H1 (cell line): ENCODE measurements at regions not wholly inside any gene's neighbourhood (a gene's known extent, or its start where the extent isn't known, plus 50 kb on each side); places are given as distances from the start of the nearest gene placed in this dataset.

Experiments used
- CTCF ChIA-PET: fragments of 300-600 bp; sonication (Branson Sonifier 250); formaldehyde crosslinking; loops from one replicate; lab custom pipeline; 2021; ENCODE audit not compliant: partially characterized antibody; lab: Charles Lee
- POLR2A ChIA-PET: fragments of 300-600 bp; sonication (Branson Sonifier 250); formaldehyde crosslinking; loops from one replicate; lab custom pipeline; 2021; ENCODE audit warnings: inconsistent platforms; ENCODE audit not compliant: partially characterized antibody; lab: Charles Lee
- DNase-seq, 2 experiments: peaks; one replicate each; pipeline versions ENCODE4 v3.0.0 to v3.0.0-alpha.2; 2010 to 2022; ENCODE audit warnings: low spot score in 2 of 2, low read depth in 1 of 2, mixed read lengths in 1 of 2
- FAIRE-seq: peaks from 2 replicates; lab custom pipeline; 2011; peaks lifted over from hg19 to GRCh38; lab: Jason Lieb, UNC
- H2AFZ ChIP-seq: 2 replicates; pipeline ENCODE4 v1.8.1; 2012; ENCODE audit warnings: low read length, inconsistent platforms
- H2AK5ac ChIP-seq: 2 replicates; pipeline ENCODE4 v1.6.1; 2013; ENCODE audit warnings: low read depth, low read length
- H2BK120ac ChIP-seq: replicated peaks from 2 replicates; pipeline ENCODE3; 2013; ENCODE audit warnings: low read depth, low read length, inconsistent platforms
- H2BK12ac ChIP-seq: 2 replicates; pipeline ENCODE4 v1.6.1; 2013; ENCODE audit warnings: low read depth, low read length
- H2BK15ac ChIP-seq: 2 replicates; pipeline ENCODE4 v1.6.1; 2013; ENCODE audit warnings: low read length
- H2BK20ac ChIP-seq: 2 replicates; pipeline ENCODE4 v1.6.1; 2013; ENCODE audit warnings: low read length
- H2BK5ac ChIP-seq: 2 replicates; pipeline ENCODE4 v1.6.1; 2013; ENCODE audit warnings: low read depth, low read length
- H3K14ac ChIP-seq: 2 replicates; pipeline ENCODE4 v1.6.1; 2013; ENCODE audit warnings: inconsistent platforms; ENCODE audit not compliant: insufficient read length
- H3K18ac ChIP-seq: 2 replicates; pipeline ENCODE4 v1.6.1; 2013; ENCODE audit warnings: low read length; ENCODE audit errors: extremely low read depth
- H3K23ac ChIP-seq: 2 replicates; pipeline ENCODE4 v1.6.1; 2013; ENCODE audit warnings: inconsistent platforms; ENCODE audit not compliant: insufficient read length
- H3K23me2 ChIP-seq: 2 replicates; pipeline ENCODE4 v1.6.1; 2013; ENCODE audit warnings: low read depth, low read length
- H3K27ac ChIP-seq: 2 replicates; pipeline ENCODE4 v1.6.1; 2011; ENCODE audit warnings: low read depth, low read length, inconsistent platforms
- H3K27me3 ChIP-seq, 4 experiments: replicated peaks in 1 of 4; 1 replicate in 1 of 4; 2 replicates in 3 of 4; pipeline versions ENCODE4 v1.6.1 to v1.8.1; 2011 to 2013; ENCODE audit warnings: low read length in 3 of 4, mild to moderate bottlenecking in 3 of 4, inconsistent platforms in 2 of 4, mixed read lengths in 2 of 4, moderate library complexity in 1 of 4; ENCODE audit not compliant: control insufficient read depth in 3 of 4, insufficient read depth in 3 of 4; ENCODE audit errors: extremely low read depth in 1 of 4
- H3K36me3 ChIP-seq, 4 experiments: 2 replicates each; pipeline versions ENCODE4 v1.6.1 to v1.8.1; 2011 to 2013; ENCODE audit warnings: mild to moderate bottlenecking in 4 of 4, low read length in 3 of 4, moderate library complexity in 2 of 4, control low read depth in 1 of 4, inconsistent platforms in 1 of 4; ENCODE audit not compliant: insufficient read depth in 4 of 4, control insufficient read depth in 2 of 4
- H3K4ac ChIP-seq: replicated peaks from 2 replicates; pipeline ENCODE3; 2013; ENCODE audit warnings: low read length, low read depth, mixed read lengths, inconsistent platforms; ENCODE audit not compliant: insufficient read length
- H3K4me1 ChIP-seq, 4 experiments: replicated peaks in 1 of 4; 1 replicate in 1 of 4; 2 replicates in 3 of 4; pipeline versions ENCODE4 v1.6.1 to v1.8.1; 2011 to 2013; ENCODE audit warnings: low read length in 3 of 4, inconsistent platforms in 2 of 4, mixed read lengths in 1 of 4; ENCODE audit not compliant: insufficient read depth in 4 of 4, control insufficient read depth in 3 of 4
- H3K4me2 ChIP-seq, 2 experiments: 2 replicates each; pipeline versions ENCODE4 v1.6.1 to v1.8.1; 2011 to 2013; ENCODE audit warnings: low read depth in 2 of 2, low read length in 2 of 2, control low read depth in 1 of 2, inconsistent platforms in 1 of 2, mild to moderate bottlenecking in 1 of 2; ENCODE audit not compliant: insufficient read depth in 1 of 2
- H3K4me3 ChIP-seq, 4 experiments: fragments of 200-600, 300-600 bp in 1 of 4; sonication (generic), shearing (Covaris generic), sonication (Bioruptor Twin) in 1 of 4; 2 replicates each; pipeline versions ENCODE4 v1.5.1 to v1.8.1; 2011 to 2016; ENCODE audit warnings: low read length in 4 of 4, low read depth in 3 of 4, control low read depth in 2 of 4, inconsistent platforms in 2 of 4, mild to moderate bottlenecking in 2 of 4, mixed read lengths in 1 of 4, moderate library complexity in 1 of 4; ENCODE audit not compliant: insufficient read depth in 2 of 4; ENCODE audit errors: extremely low read depth in 1 of 4
- H3K56ac ChIP-seq: replicated peaks from 2 replicates; pipeline ENCODE3; 2013; ENCODE audit warnings: low read depth, mild to moderate bottlenecking, mixed read lengths, low read length, inconsistent platforms; ENCODE audit not compliant: insufficient read length
- H3K79me1 ChIP-seq: 2 replicates; pipeline ENCODE4 v1.6.1; 2013; ENCODE audit warnings: low read depth, low read length, control low read depth
- H3K79me2 ChIP-seq, 2 experiments: 2 replicates each; pipeline versions ENCODE4 v1.6.1 to v1.8.1; 2012 to 2013; ENCODE audit warnings: low read length in 2 of 2, mild to moderate bottlenecking in 2 of 2, inconsistent platforms in 1 of 2; ENCODE audit not compliant: insufficient read depth in 2 of 2, control insufficient read depth in 1 of 2
- H3K9ac ChIP-seq, 4 experiments: replicated peaks in 1 of 4; 1 replicate in 1 of 4; 2 replicates in 3 of 4; pipeline versions ENCODE4 v1.6.1 to v1.8.1; 2011 to 2013; ENCODE audit warnings: low read depth in 3 of 4, low read length in 3 of 4, control low read depth in 2 of 4, mild to moderate bottlenecking in 2 of 4, moderate library complexity in 2 of 4, inconsistent platforms in 1 of 4; ENCODE audit errors: extremely low read depth in 1 of 4
- H3K9me3 ChIP-seq, 2 experiments: 2 replicates each; pipeline versions ENCODE4 v1.6.1 to v1.8.1; 2012 to 2013; ENCODE audit warnings: mild to moderate bottlenecking in 2 of 2, moderate library complexity in 2 of 2, control low read depth in 1 of 2, inconsistent platforms in 1 of 2, low read depth in 1 of 2, low read length in 1 of 2, mixed read lengths in 1 of 2; ENCODE audit not compliant: insufficient read depth in 2 of 2
- H4K20me1 ChIP-seq, 2 experiments: replicated peaks in 1 of 2; 2 replicates each; pipeline versions ENCODE3 to v1.8.1; 2011 to 2013; ENCODE audit warnings: inconsistent platforms in 2 of 2, low read length in 2 of 2, mild to moderate bottlenecking in 1 of 2; ENCODE audit not compliant: insufficient read depth in 2 of 2, control insufficient read depth in 1 of 2
- H4K5ac ChIP-seq: 2 replicates; pipeline ENCODE4 v1.6.1; 2013; ENCODE audit warnings: low read length, low read depth, mixed read lengths, inconsistent platforms; ENCODE audit not compliant: insufficient read length
- H4K8ac ChIP-seq: 2 replicates; pipeline ENCODE4 v1.8.0; 2013; ENCODE audit warnings: mild to moderate bottlenecking, moderate library complexity, low read length, inconsistent platforms; ENCODE audit not compliant: insufficient read depth; ENCODE audit errors: extremely low read depth
- H4K91ac ChIP-seq: replicated peaks from 2 replicates; pipeline ENCODE3; 2013; ENCODE audit warnings: low read length, mixed read lengths, inconsistent platforms; ENCODE audit not compliant: insufficient read length
- CTCF ChIP-seq, 3 experiments: IDR thresholded peaks; 1 replicate in 2 of 3; 2 replicates in 1 of 3; pipeline versions ENCODE4 v1.5.1 to v1.6.1; 2011; ENCODE audit warnings: low read length in 3 of 3, mild to moderate bottlenecking in 3 of 3, inconsistent platforms in 2 of 3, low read depth in 1 of 3, moderate library complexity in 1 of 3; ENCODE audit not compliant: insufficient read depth in 1 of 3; ENCODE audit errors: control extremely low read depth in 1 of 3
- HDAC2 ChIP-seq, 2 experiments: fragments of 300-600 bp in 1 of 2; sonication (generic) in 1 of 2; IDR thresholded peaks; 2 replicates each; pipeline ENCODE4 v1.6.1; 2011 to 2012; ENCODE audit warnings: low read depth in 2 of 2, low read length in 2 of 2, mild to moderate bottlenecking in 2 of 2, moderate library complexity in 2 of 2, borderline replicate concordance in 1 of 2, inconsistent platforms in 1 of 2
- KDM1A ChIP-seq: fragments of 200-600, 300-600 bp; sonication (generic); IDR thresholded peaks from 2 replicates; pipeline ENCODE4 v1.7.1; 2016; ENCODE audit warnings: mild to moderate bottlenecking, low read length, borderline replicate concordance
- RAD21 ChIP-seq, 2 experiments: IDR thresholded peaks in 1 of 2; conservative IDR thresholded peaks in 1 of 2; 2 replicates each; pipeline ENCODE4 v1.6.1; 2011; ENCODE audit warnings: low read depth in 2 of 2, low read length in 2 of 2, improper control_type of control experiment in 1 of 2, inconsistent platforms in 1 of 2, mild to moderate bottlenecking in 1 of 2, moderate library complexity in 1 of 2
- TAF1 ChIP-seq: IDR thresholded peaks from 2 replicates; pipeline ENCODE4 v1.6.1; 2011; ENCODE audit warnings: mild to moderate bottlenecking, low read depth, low read length
- TEAD4 ChIP-seq: IDR thresholded peaks from 2 replicates; pipeline ENCODE4 v1.6.1; 2012; ENCODE audit warnings: low read depth, low read length, inconsistent platforms, mixed read lengths

- Histone ChIP-seq H3K79me2 (no peaks in the 10 kb centered on the region), H3K79me1 (no peaks in the 10 kb centered on the region), H4K20me1 (no peaks in the 10 kb centered on the region), H4K5ac (no peak overlapping the region), H3K4me3 (no peak overlapping the region), H2BK12ac (no peak overlapping the region), H3K23ac (no peak overlapping the region), H3K27me3 (no peaks in the 10 kb centered on the region), H3K9ac (no peak overlapping the region), H3K4me1 (no peaks in the 10 kb centered on the region), H3K4ac (no peak overlapping the region), H3K14ac (no peak overlapping the region), H2AK5ac (no peak overlapping the region), H2BK20ac (no peak overlapping the region), H3K27ac (no peak overlapping the region), H2BK5ac (no peak overlapping the region), H3K36me3 (no peaks in the 10 kb centered on the region), H3K56ac (no peak overlapping the region), H2BK15ac (no peak overlapping the region), H3K18ac (no peak overlapping the region), H4K8ac (no peak overlapping the region), H3K23me2 (0 out of 2 replicates have a peak, but pooled peaks cover 2% of the 10 kb centered on the region), H2BK120ac (no peak overlapping the region), H2AFZ (no peak overlapping the region), H3K9me3 (no peaks in the 10 kb centered on the region), H4K91ac (no peak overlapping the region), H3K4me2 (no peak overlapping the region)
- CTCF ChIA-PET: interaction anchor here (0.9 to 1.2 kb wide), 5 partner anchors 10 to 114 kb away, joined by 3 to 5 read pairs (median 4); no protein-coding TSS in a partner anchor
- no peak for FAIRE-seq
- TF ChIP-seq TEAD4 (no peak), RAD21 (IDR thresholded peaks at IDR 0.05 in 1 of 2, conservative IDR thresholded peaks at IDR 0.05 in 1 of 2; ENCODE audit: low read depth in 2 of 2, low read length in 2 of 2) (no peak), HDAC2 (IDR thresholded peaks at IDR 0.05; ENCODE audit: borderline replicate concordance in 1 of 2, low read depth in 2 of 2, low read length in 2 of 2) (no peak), TAF1 (no peak), CTCF (IDR thresholded peaks at IDR 0.05; ENCODE audit: control extremely low read depth in 1 of 3, insufficient read depth in 1 of 3, low read depth in 1 of 3, low read length in 3 of 3) (no peak), KDM1A (no peak)
- POLR2A ChIA-PET: no interaction called here
- DNase-seq: no peak
These were observed 60.0 kb upstream of the BRD7 start for GRCh38 chr16:50428742-50429141.
